GM18505 (cell line): ENCODE measurements at regions not wholly inside any gene's neighbourhood (a gene's known extent, or its start where the extent isn't known, plus 50 kb on each side); places are given as distances from the start of the nearest gene placed in this dataset.
"Not testable (repeated sequence)": the region's sequence is repeated elsewhere in the genome, so short reads cannot be mapped to it uniquely, and the experiment has no call there.

Experiments used
- ATAC-seq: cut with Tn5 transposase; IDR thresholded peaks from one replicate; pipeline ENCODE4 v1.9.1; 2021; ENCODE audit not compliant: unreplicated experiment
- POLR2A ChIP-seq: IDR thresholded peaks from 4 replicates; pipeline ENCODE4 v1.6.1; 2011; ENCODE audit warnings: borderline replicate concordance; ENCODE audit not compliant: insufficient read depth, insufficient read length; ENCODE audit errors: extremely low read depth

- no peak for ATAC-seq
- no peak for TF ChIP-seq POLR2A
Observed at GRCh38 chr11:98061858-98062257, 958.9 kb upstream of the CNTN5 start.

DNA sequence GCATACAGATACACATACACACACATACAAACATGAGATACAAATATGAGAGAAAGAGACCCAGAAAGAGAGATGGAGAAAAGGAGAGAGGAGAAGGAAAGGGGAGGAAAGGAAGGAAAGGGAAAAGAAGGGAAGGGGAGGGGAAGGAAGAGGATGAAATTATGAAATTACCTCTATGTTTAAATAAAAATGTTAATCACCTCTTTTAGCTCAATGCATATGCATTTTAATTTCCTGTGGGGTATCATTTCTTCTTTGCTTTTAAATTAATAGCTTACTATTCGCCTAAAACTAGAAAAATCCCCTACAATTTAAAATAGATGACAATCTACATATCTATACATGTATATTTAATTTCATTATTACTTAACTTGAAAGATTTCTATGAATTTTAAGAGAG lies 958.0 kb upstream of the CNTN5 start:
- ATAC-seq, result no peak
- no peak for TF ChIP-seq POLR2A

DNA sequence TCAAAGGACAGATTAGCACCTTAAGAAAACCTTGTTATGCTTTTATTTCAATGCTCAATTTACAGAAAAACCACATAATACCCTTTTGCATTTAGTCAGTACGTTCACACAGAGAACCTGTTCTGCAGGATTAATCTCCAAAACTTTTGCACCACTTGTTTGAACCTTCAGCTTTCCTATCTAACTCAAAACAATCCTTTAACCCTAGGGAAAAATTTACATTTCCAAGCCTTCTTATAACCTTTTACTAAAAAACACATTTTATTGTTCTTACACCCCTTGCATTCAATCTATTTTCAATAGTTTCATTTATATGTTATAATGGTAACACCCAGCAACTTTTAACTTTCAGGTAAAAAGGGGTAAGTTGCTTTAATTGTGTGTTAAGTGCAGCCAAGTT lies 952.5 kb upstream of the CNTN5 start:
- no peak for TF ChIP-seq POLR2A
- no peak for ATAC-seq

- not testable (repeated sequence) for ATAC-seq
Observed at GRCh38 chr11:98069147-98069546, 951.6 kb upstream of the CNTN5 start.

DNA sequence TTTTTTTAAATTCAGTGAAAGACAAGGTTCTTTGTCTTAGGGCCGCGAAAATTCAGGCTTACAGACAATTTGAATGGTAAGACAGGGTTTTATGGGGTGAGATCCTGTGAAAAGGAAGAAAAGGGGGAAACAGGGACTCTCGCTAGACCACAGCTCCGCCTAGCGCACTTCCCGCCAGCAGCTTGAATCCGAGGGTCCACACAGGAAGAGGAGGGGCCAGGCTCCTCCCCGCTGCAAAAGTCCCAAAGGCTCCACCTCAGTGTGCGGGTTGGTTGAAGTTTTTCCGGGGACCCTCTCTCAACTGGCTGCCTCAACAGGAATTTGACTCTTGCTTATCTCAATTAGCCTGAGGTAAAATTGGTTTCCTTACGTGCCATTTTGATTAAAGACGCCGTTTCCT lies 950.9 kb upstream of the CNTN5 start:
- no peak for TF ChIP-seq POLR2A
- ATAC-seq, result no peak

GRCh38 chr11:98090861-98091505 lies 929.8 kb upstream of the CNTN5 start:
- TF ChIP-seq POLR2A, result no peak
- ATAC-seq, result no peak

DNA sequence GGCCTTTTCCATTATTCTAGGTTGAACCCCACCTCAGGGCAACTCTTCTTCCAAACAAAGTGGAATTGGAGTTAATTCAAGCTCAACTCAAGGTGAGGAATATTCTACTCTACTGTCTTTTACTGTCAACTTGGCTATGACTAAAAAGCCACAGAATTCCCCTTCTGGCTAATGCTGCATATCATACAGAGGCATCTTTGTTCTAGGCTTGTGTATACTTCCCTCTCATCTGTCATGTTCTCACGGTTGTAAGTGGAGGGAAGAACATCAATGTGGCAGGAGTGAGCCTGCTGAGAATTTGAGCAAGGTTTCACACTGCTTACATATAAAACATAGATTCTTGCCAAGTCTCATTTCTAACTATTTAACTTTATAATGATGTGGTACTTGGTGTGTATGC lies 921.4 kb upstream of the CNTN5 start:
- no peak for ATAC-seq
- TF ChIP-seq POLR2A, result no peak

DNA sequence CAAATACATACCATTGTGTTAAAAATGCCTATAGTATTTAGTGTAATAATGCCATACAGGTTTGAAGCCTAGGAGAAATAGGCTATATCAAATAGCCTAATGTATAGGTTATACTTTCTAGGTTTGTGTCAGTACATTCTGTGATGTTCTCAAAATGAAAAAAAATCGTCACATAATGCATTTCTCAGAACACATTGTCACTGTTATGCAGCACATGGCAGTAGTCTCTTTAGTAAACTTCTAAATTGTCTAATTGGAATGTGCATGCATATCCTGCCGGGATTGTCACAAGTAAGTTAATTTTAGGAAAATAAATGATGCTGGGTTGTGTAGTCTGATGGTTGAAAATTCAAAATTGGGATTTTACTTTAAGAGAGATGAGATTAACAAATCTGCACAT lies 920.1 kb upstream of the CNTN5 start:
- no peak for ATAC-seq
- no peak for TF ChIP-seq POLR2A

- TF ChIP-seq POLR2A, result no peak
- ATAC-seq, result no peak
Observed at GRCh38 chr11:98101329-98101728, 919.4 kb upstream of the CNTN5 start.

DNA sequence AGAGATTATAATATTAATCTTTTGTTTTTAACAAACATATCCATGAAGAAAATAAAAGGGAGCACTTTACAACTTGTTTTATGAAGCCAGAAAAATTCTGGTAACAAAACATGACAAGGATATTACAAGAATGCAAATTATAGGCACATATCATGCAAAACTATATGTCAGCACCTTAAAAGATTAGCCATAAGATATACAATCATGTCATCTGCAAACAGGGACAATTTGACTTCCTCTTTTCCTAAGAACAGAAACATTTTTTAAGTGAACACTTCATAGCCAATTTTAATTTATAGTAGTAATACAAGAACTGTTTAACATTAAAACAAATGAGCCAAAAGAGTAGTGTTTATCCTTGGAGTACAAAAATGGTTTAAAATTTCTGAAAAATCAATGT lies 916.5 kb upstream of the CNTN5 start:
- TF ChIP-seq POLR2A, result no peak
- no peak for ATAC-seq

- no peak for TF ChIP-seq POLR2A
Observed at GRCh38 chr11:98107736-98108135, 913.0 kb upstream of the CNTN5 start.

GRCh38 chr11:98110030-98110429 lies 910.7 kb upstream of the CNTN5 start:
- no peak for TF ChIP-seq POLR2A
- ATAC-seq, result no peak

More at GRCh38 chr11:98107736-98108135, 913.0 kb upstream of the CNTN5 start:
- ATAC-seq, result no peak

DNA sequence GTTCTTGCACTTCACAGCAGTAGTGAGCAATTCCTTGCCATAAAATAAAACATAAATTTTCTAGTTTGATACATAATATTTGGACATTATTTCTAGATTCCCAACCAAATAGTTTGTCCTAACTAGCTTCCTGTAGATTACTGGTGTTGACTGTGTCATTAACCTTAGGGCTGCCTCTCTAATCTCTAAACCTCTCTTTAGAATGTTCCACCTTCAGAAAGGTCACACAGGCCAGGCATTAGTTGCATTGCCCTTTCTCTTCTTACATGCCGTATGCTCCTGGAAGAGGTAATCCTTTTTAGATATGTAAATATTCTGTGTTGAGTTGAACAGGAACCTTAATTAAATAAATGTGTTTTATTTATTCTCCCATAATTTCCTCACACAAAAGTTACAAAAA lies 904.9 kb upstream of the CNTN5 start:
- no peak for ATAC-seq
- TF ChIP-seq POLR2A, result no peak

DNA sequence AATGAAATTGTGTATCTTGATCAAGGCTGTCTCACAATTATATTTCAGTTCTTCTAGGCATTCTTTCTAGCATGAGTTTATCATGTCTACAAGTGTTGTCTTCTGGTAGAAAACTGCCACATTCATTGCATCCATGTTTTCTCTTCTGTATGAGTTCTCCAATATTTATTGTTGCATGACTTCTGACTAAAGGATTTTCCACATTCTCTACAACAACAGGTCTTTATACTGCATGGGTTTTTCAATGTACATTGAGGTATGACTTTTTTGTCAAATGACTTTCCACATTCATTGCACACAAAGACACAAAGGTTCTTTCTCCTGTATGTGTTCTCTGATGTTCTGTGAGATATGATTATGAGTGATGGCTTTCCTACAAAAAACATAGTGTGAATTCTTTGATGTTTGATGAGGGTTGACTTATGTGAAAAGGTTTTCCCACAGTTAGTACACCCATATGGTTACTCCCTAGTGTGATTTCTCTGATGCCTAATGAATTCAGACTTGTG lies 890.6 kb upstream of the CNTN5 start:
- no peak for ATAC-seq
- no peak for TF ChIP-seq POLR2A

- ATAC-seq, result no peak
- TF ChIP-seq POLR2A, result no peak
Observed at GRCh38 chr11:98136357-98136756, 884.4 kb upstream of the CNTN5 start.

- TF ChIP-seq POLR2A, result no peak
- no peak for ATAC-seq
Observed at GRCh38 chr11:98137437-98137836, 883.3 kb upstream of the CNTN5 start.

- no peak for TF ChIP-seq POLR2A
- ATAC-seq, result no peak
Observed at GRCh38 chr11:98143661-98144060, 877.1 kb upstream of the CNTN5 start.
